Left lung (tissue), 4 donors: ENCODE measurements at regions not wholly inside any gene's neighbourhood (a gene's known extent, or its start where the extent isn't known, plus 50 kb on each side); places are given as distances from the start of the nearest gene placed in this dataset.
"Not testable (repeated sequence)": the region's sequence is repeated elsewhere in the genome, so short reads cannot be mapped to it uniquely, and the experiment has no call there.

ENCODE experiments used
- ATAC-seq: fragments of 200-7000 bp; cut with Tn5 transposase; one replicate; pipeline ENCODE4 v1.9.1; 2020; ENCODE audit warnings: moderate library complexity
- DNase-seq, 4 donors: peaks; one replicate each; pipeline ENCODE4 v3.0.0-alpha.2; 2013 to 2020
- H3K27ac ChIP-seq, 2 donors: fragments of 200-600 bp; sonication (generic) in 1 of 2; one replicate each; pipeline versions ENCODE4 v1.5.0 to v1.8.0; 2020 to 2021
- H3K27me3 ChIP-seq, 2 donors: fragments of 200-600 bp; sonication (generic) in 1 of 2; one replicate each; pipeline versions ENCODE4 v1.5.0 to v1.8.0; 2020 to 2021
- H3K36me3 ChIP-seq, 2 donors: fragments of 200-600 bp; sonication (generic) in 1 of 2; one replicate each; pipeline versions ENCODE4 v1.5.0 to v1.8.0; 2020 to 2021
- H3K4me1 ChIP-seq, 2 donors: fragments of 200-600 bp; one replicate each; pipeline ENCODE4 v1.8.0; 2021
- H3K4me3 ChIP-seq, 2 donors: fragments of 200-600 bp; sonication (generic) in 1 of 2; one replicate each; pipeline versions ENCODE4 v1.5.0 to v1.8.0; 2020 to 2021; ENCODE audit warnings: mild to moderate bottlenecking in 1 of 2
- H3K9me3 ChIP-seq, 2 donors: fragments of 200-600 bp; sonication (generic) in 1 of 2; one replicate each; pipeline versions ENCODE4 v1.5.0 to v1.8.0; 2020 to 2021
- CTCF ChIP-seq, 2 donors: fragments of 200-600 bp; sonication (generic) in 1 of 2; IDR thresholded peaks; one replicate each; pipeline versions ENCODE4 v1.5.0 to v1.8.0; 2021; ENCODE audit warnings: antibody characterized with exemption in 2 of 2
- intact Hi-C, 2 donors: fragments of 100-400 bp; cut with DNase I; formaldehyde crosslinking; loops; one replicate each; pipeline versions ENCODE4 v1.11.2 to v1.14.2; 2022
- donor health status: DM: no; HTN: yes; CAD: no.
- donor health status: DM: no; HTN: no; CAD: no.

- no peaks in the 10 kb centered on the region for H3K4me1 ChIP-seq
- DNase-seq, result no peak
These were observed 77.3 kb upstream of the LSM14A start for GRCh38 chr19:34094960-34095359.

DNA sequence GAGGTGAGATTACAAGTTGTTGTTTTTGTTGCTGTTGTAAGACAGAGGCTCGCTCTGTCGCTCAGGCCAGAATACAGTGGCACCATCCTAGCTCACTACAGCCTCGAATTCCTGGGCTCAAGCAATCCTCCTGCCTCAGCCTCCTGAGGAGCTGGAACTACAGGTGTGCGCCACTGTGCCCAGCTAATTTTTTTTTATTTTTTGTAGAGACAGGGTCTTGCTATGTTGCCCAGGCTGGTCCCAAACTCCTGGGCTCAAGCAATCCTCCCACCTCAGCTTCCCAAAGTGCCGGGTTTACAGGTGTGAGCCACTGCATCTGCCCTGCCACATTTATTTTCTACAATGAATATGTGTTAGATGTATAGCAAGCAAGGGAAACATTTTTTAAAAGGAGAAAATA lies 76.9 kb upstream of the LSM14A start:
- H3K4me1 ChIP-seq, intact Hi-C loops, DNase-seq, H3K9me3 ChIP-seq, H3K4me3 ChIP-seq, ATAC-seq, H3K36me3 ChIP-seq, H3K27ac ChIP-seq: not testable (repeated sequence)
- H3K27me3 ChIP-seq, result peaks cover 0 to 35% of the 10 kb centered on the region in 2 donors

More at GRCh38 chr19:34094960-34095359, 77.3 kb upstream of the LSM14A start:
- Histone ChIP-seq H3K9me3 (no peaks in the 10 kb centered on the region), H3K27ac (no peak overlapping the region), H3K36me3 (no peaks in the 10 kb centered on the region), H3K4me3 (no peak overlapping the region), H3K27me3 (peaks cover 0 to 35% of the 10 kb centered on the region in 2 donors)
- intact Hi-C loops, result loop anchor here in 1 of 2 donors (5.0 kb wide), 1 partner anchor 318 kb away; no protein-coding TSS in a partner anchor
- ATAC-seq, result no peak
- no peak for TF ChIP-seq CTCF (IDR thresholded peaks at IDR 0.05)

- peak; percentile 51 to 56 for TF ChIP-seq CTCF (IDR thresholded peaks at IDR 0.05)
- H3K36me3 ChIP-seq, result no peaks in the 10 kb centered on the region
- H3K27ac ChIP-seq, result no peak overlapping the region
These were observed 76.0 kb upstream of the LSM14A start for GRCh38 chr19:34096020-34096915.

GRCh38 chr19:34104096-34104495 lies 68.2 kb upstream of the LSM14A start:
- Histone ChIP-seq H3K4me3 (no peak overlapping the region), H3K36me3 (no peaks in the 10 kb centered on the region), H3K4me1 (no peaks in the 10 kb centered on the region), H3K27ac (no peak overlapping the region), H3K9me3 (no peaks in the 10 kb centered on the region), H3K27me3 (peaks cover 0 to 11% of the 10 kb centered on the region in 2 donors)
- no peak for DNase-seq
- no peak for TF ChIP-seq CTCF (IDR thresholded peaks at IDR 0.05)
- intact Hi-C loops, result no loop called here
- ATAC-seq, result no peak

More at GRCh38 chr19:34096020-34096915, 76.0 kb upstream of the LSM14A start:
- Histone ChIP-seq H3K9me3 (no peaks in the 10 kb centered on the region), H3K27me3 (peaks cover 0 to 33% of the 10 kb centered on the region in 2 donors), H3K4me3 (no peak overlapping the region), H3K4me1 (no peaks in the 10 kb centered on the region)
- DNase-seq (peak in 2 of 4 donors; percentile 46 to 62), ATAC-seq (peak; percentile 66)
- intact Hi-C loops, result no loop called here

DNA sequence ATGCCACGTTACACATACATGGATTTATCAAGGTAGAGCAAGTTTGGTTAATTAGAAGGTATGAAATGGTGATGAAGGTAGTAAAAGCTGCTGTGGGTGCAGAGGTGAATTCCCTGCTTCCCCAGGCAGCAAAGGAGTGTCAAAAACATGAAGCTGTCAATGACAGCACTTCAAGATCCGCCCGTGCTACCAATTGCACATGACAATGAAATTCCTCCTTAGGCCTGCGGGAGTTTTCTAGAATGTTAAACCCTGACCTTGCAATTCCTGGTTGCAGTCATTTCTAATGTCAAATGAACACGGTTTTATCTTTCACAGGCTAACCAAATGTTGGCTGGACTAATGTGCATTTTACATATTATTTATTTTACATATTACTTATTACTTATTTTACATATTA lies 67.7 kb upstream of the LSM14A start:
- Histone ChIP-seq H3K4me3 (no peak overlapping the region), H3K27ac (no peak overlapping the region), H3K9me3 (no peaks in the 10 kb centered on the region), H3K27me3 (peaks cover 0 to 11% of the 10 kb centered on the region in 2 donors), H3K4me1 (no peaks in the 10 kb centered on the region), H3K36me3 (no peaks in the 10 kb centered on the region)
- ATAC-seq (no peak), DNase-seq (no peak)
- intact Hi-C loops, result no loop called here
- no peak for TF ChIP-seq CTCF (IDR thresholded peaks at IDR 0.05)
